K562 (cell line): ENCODE measurements at regions not wholly inside any gene's neighbourhood (a gene's known extent, or its start where the extent isn't known, plus 50 kb on each side); places are given as distances from the start of the nearest gene placed in this dataset.
A peak's percentile ranks its signal among the peaks of the same experiment; 100 is the strongest.

Experiments used
- ATAC-seq: fragments of 200-7000 bp; cut with Tn5 transposase; 3 replicates; pipeline ENCODE4 v1.9.1; 2020; ENCODE audit warnings: moderate library complexity
- BruUV-seq: library from RNA; stranded (reverse); fragments of 400-500 nt; replicated peaks from 2 replicates; lab custom pipeline; 2021; lab: Mats Ljungman, UMichigan
- CTCF ChIA-PET: fragments of 300-600 bp; formaldehyde crosslinking; extraction: SDS; loops from one replicate; lab custom pipeline; 2021; ENCODE audit warnings: low intra/inter-chr PET ratio; lab: Yijun Ruan, JAX
- POLR2A ChIA-PET: fragments of 300-600, 350-650 bp; sonication (Branson Sonifier 250); formaldehyde crosslinking; extraction: SDS; loops from one replicate; lab custom pipeline; 2021; ENCODE audit warnings: antibody characterized with exemption, inconsistent platforms; lab: Yijun Ruan, JAX
- DNase-seq, 4 experiments: peaks; one replicate each; pipeline versions ENCODE4 v3.0.0 to v3.0.0-alpha.2; 2011 to 2018; ENCODE audit warnings: low spot score in 3 of 4, mixed read lengths in 3 of 4; ENCODE audit errors: extremely low read depth in 1 of 4
- FAIRE-seq: peaks from 2 replicates; lab custom pipeline; 2011; peaks lifted over from hg19 to GRCh38; lab: Jason Lieb, UNC
- H2AFZ ChIP-seq: 2 replicates; pipeline ENCODE4 v1.6.0; 2011; ENCODE audit warnings: low read depth, low read length, control low read depth, inconsistent platforms
- H3K27ac ChIP-seq: fragments of 200-600 bp; 3 replicates; pipeline ENCODE4 v1.8.0; 2011; ENCODE audit warnings: low read depth, mild to moderate bottlenecking, control low read depth, inconsistent platforms, low read length, moderate library complexity, mixed read lengths; ENCODE audit errors: extremely low read depth
- H3K27me3 ChIP-seq, 2 experiments: fragments of 300-600 bp in 1 of 2; 2 replicates in 1 of 2; 3 replicates in 1 of 2; pipeline versions ENCODE4 v1.6.0 to v1.8.0; 2011; ENCODE audit warnings: inconsistent platforms in 2 of 2, low read length in 2 of 2, mild to moderate bottlenecking in 1 of 2, mixed read lengths in 1 of 2, moderate library complexity in 1 of 2; ENCODE audit not compliant: control insufficient read depth in 2 of 2, insufficient read depth in 2 of 2
- H3K36me3 ChIP-seq: fragments of 300-600 bp; 3 replicates; pipeline ENCODE4 v1.8.0; 2011; ENCODE audit warnings: mild to moderate bottlenecking, low read length, inconsistent platforms; ENCODE audit not compliant: control insufficient read depth, insufficient read depth
- H3K4me1 ChIP-seq, 2 experiments: fragments of 200-600 bp in 1 of 2; replicated peaks in 1 of 2; 2 replicates in 1 of 2; 3 replicates in 1 of 2; pipeline versions ENCODE4 v1.5.1 to v1.8.0; 2011; ENCODE audit warnings: inconsistent platforms in 2 of 2, low read length in 2 of 2, mild to moderate bottlenecking in 1 of 2, mixed read lengths in 1 of 2, moderate library complexity in 1 of 2; ENCODE audit not compliant: control insufficient read depth in 2 of 2, insufficient read depth in 2 of 2
- H3K4me2 ChIP-seq: 2 replicates; pipeline ENCODE4 v1.6.1; 2011; ENCODE audit warnings: low read length, control low read depth, inconsistent platforms, mixed read lengths; ENCODE audit not compliant: insufficient read depth
- H3K4me3 ChIP-seq: fragments of 200-600 bp; sonication (generic), shearing (Covaris generic); 2 replicates; pipeline ENCODE4 v1.5.1; 2016; ENCODE audit warnings: control low read depth, inconsistent platforms
- H3K79me2 ChIP-seq: fragments of 200-600 bp; 3 replicates; pipeline ENCODE4 v1.8.0; 2011; ENCODE audit warnings: low read length, inconsistent platforms; ENCODE audit not compliant: control insufficient read depth, insufficient read depth
- H3K9ac ChIP-seq, 2 experiments: 2 replicates each; pipeline versions ENCODE4 v1.6.0 to v1.6.1; 2011; ENCODE audit warnings: low read depth in 2 of 2, low read length in 2 of 2, control low read depth in 1 of 2, inconsistent platforms in 1 of 2, mild to moderate bottlenecking in 1 of 2, mixed read lengths in 1 of 2; ENCODE audit not compliant: insufficient read depth in 1 of 2
- H3K9me1 ChIP-seq: one replicate; pipeline ENCODE4 v1.6.0; 2011; ENCODE audit warnings: inconsistent platforms, mild to moderate bottlenecking, low read length, moderate library complexity; ENCODE audit not compliant: control insufficient read depth, insufficient read depth
- H3K9me3 ChIP-seq: replicated peaks from 2 replicates; pipeline ENCODE4 v1.5.1; 2011; ENCODE audit warnings: low read depth, low read length, inconsistent platforms; ENCODE audit not compliant: control insufficient read depth, insufficient read depth
- H4K20me1 ChIP-seq: replicated peaks from 2 replicates; pipeline ENCODE4 v1.6.1; 2011; ENCODE audit warnings: low read length, inconsistent platforms, mixed read lengths; ENCODE audit not compliant: control insufficient read depth, insufficient read depth
- MAFK ChIP-seq: IDR thresholded peaks from 2 replicates; pipeline ENCODE4 v1.6.1; 2011; ENCODE audit warnings: low read length, improper control_type of control experiment
- NRF1 ChIP-seq, 2 experiments: fragments of 450-650 bp; IDR thresholded peaks in 1 of 2; conservative IDR thresholded peaks in 1 of 2; 2 replicates each; pipeline ENCODE4 v1.6.1; 2014; ENCODE audit warnings: mild to moderate bottlenecking in 2 of 2
- SMAD4 ChIP-seq: fragments of 250-450 bp; sonication (Bioruptor Pico); conservative IDR thresholded peaks from 2 replicates; pipeline ENCODE4 v1.8.0; 2021; ENCODE audit warnings: inconsistent platforms, mild to moderate bottlenecking, moderate library complexity
- SP1 ChIP-seq: sonication (generic); formaldehyde crosslinking; IDR thresholded peaks from 2 replicates; pipeline ENCODE4 v1.8.1; 2022; ENCODE audit warnings: mild to moderate bottlenecking, missing genetic modification reagents
- XRCC4 ChIP-seq: IDR thresholded peaks from one replicate; pipeline ENCODE4 v1.6.1; 2011; ENCODE audit not compliant: insufficient read depth, insufficient read length; ENCODE audit errors: extremely low read depth
- ZNF589 ChIP-seq: fragments of 200-800 bp; sonication (Bioruptor generic); IDR thresholded peaks from 2 replicates; pipeline ENCODE4 v1.6.1; 2016; ENCODE audit warnings: low read depth, missing genetic modification characterization, missing compliant biosample characterization
- WGBS: fragments of 100-300 bp; shearing (Covaris generic); methylation state at CpG from one replicate; pipeline ENCODE4 v1.1.6; 2016; ENCODE audit warnings: low coverage, mixed read lengths; ENCODE audit not compliant: insufficient coverage; ENCODE audit errors: missing lambda C conversion rate; 5-methylcytosine and 5-hydroxymethylcytosine counted together
- in situ Hi-C: fragments of 300-500 bp; cut with MboI; formaldehyde crosslinking; loops from 4 replicates; pipeline ENCODE4 v1.15.0; 2018; ENCODE audit warnings: inconsistent platforms, mixed read lengths
- intact Hi-C: fragments of 100-400 bp; cut with micrococcal nuclease; formaldehyde crosslinking; loops from 2 replicates; pipeline ENCODE4 v1.14.2; 2022

- Histone ChIP-seq H3K4me1 (no peaks in the 10 kb centered on the region), H3K4me3 (no peak overlapping the region), H2AFZ (no peak overlapping the region), H3K9ac (no peak overlapping the region), H3K9me3 (no peaks in the 10 kb centered on the region), H3K9me1 (no peaks in the 10 kb centered on the region), H3K4me2 (no peak overlapping the region), H3K27ac (no peak overlapping the region), H3K79me2 (no peaks in the 10 kb centered on the region), H4K20me1 (no peaks in the 10 kb centered on the region), H3K36me3 (no peaks in the 10 kb centered on the region), H3K27me3 (no peaks in the 10 kb centered on the region)
- intact Hi-C loops (no loop called here), in situ Hi-C loops (no loop called here)
- ChIA-PET POLR2A (no interaction called here), CTCF (no interaction called here)
- FAIRE-seq = no peak
- TF ChIP-seq SP1 (no peak), MAFK (0 out of 2 replicates have a peak, but pooled peaks have one; percentile 7)
- BruUV-seq = no TSS peak
- WGBS = 0% methylated on average over 1 of the region's 1 CpG
- ATAC-seq = no peak
- DNase-seq = no peak
Measured at GRCh38 chr3:137410028-137410427, 354.1 kb upstream of the SOX14 start.

DNA sequence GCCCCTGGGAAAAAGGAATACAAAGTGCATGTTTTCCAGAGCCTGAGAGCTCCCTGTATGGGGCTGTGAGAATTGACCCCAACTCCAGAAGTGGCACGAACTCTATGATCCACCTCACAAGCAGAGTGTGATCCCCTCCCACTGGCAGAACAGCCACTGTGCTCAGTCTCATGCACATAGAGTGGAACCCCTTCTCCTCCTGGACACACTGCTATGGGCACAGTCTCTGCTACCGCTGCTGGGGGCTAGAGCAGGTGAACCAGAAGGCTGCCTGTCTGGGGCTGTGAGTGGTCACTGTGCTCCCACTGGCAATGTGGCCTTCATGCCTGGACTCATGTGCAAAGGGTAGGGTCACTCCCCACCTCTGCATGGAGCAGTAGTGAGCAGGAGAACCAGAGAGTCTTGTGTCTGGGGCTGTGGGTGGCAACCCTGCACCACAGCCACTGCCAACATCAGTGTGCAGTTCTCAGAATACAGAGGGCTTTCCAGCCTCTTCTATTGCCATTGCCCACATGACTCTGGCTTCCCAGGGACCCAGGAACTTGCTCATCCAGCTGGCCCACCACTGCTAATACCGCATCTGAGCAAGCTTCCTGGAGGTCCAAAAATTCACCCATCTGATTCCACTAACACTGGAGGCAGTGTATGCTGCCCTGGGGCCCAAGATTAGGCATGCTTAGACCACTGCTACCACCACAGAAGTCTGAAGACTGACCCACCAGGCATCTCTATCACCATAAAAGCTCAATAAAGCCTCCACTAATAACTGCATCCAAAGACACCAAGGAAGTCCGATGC, 343.7 kb upstream of the SOX14 start:
- BruUV-seq = no TSS peak
- Histone ChIP-seq H3K79me2 (no peaks in the 10 kb centered on the region), H3K27me3 (no peaks in the 10 kb centered on the region), H3K4me3 (no peak overlapping the region), H3K36me3 (no peaks in the 10 kb centered on the region), H3K9me1 (no peaks in the 10 kb centered on the region), H3K9me3 (no peaks in the 10 kb centered on the region), H2AFZ (no peak overlapping the region), H3K4me2 (no peak overlapping the region), H3K4me1 (no peaks in the 10 kb centered on the region), H3K27ac (no peak overlapping the region), H3K9ac (no peak overlapping the region), H4K20me1 (no peaks in the 10 kb centered on the region)
- CTCF ChIA-PET = no interaction called here
- 0% methylated on average over 4 of the region's 4 CpGs for WGBS
- ATAC-seq (no peak), DNase-seq (no peak), FAIRE-seq (no peak)
- TF ChIP-seq SMAD4 (CRISPR knock-in tag) (no peak), NRF1 (conservative IDR thresholded peaks at IDR 0.05 in 1 of 2, IDR thresholded peaks at IDR 0.05 in 1 of 2) (no peak), XRCC4 (no peak), ZNF589 (CRISPR knock-in tag) (no peak)
- in situ Hi-C loops = no loop called here
- POLR2A ChIA-PET = no interaction called here
- intact Hi-C loops = no loop called here
